ENCODE measurements at regions not wholly inside any gene's neighbourhood (a gene's known extent, or its start where the extent isn't known, plus 50 kb on each side); places are given as distances from the start of the nearest gene placed in this dataset.
"Not testable (repeated sequence)": the region's sequence is repeated elsewhere in the genome, so short reads cannot be mapped to it uniquely, and the experiment has no call there.

GRCh38 chr4:170682558-170683294 lies 593.0 kb upstream of the AADAT start:
- H3K4me3 ChIP-seq (ENCODE audit: low read length) = no peak overlapping the region
- TF ChIP-seq ZNF274 (IDR thresholded peaks at IDR 0.05; ENCODE audit: low read depth, low read length) = no peak

GRCh38 chr4:170682087-170682486 lies 592.3 kb upstream of the AADAT start:
- not testable (repeated sequence) for H3K4me3 ChIP-seq (ENCODE audit: low read length)

- H3K4me3 ChIP-seq (ENCODE audit: low read length) = no peak overlapping the region
- no peak for TF ChIP-seq ZNF274 (IDR thresholded peaks at IDR 0.05; ENCODE audit: low read depth, low read length)
These were observed 586.0 kb upstream of the AADAT start for GRCh38 chr4:170675568-170676262.

GRCh38 chr4:170674176-170674575 lies 584.4 kb upstream of the AADAT start:
- no peak for TF ChIP-seq ZNF274 (IDR thresholded peaks at IDR 0.05; ENCODE audit: low read depth, low read length)
- H3K4me3 ChIP-seq (ENCODE audit: low read length) = no peak overlapping the region

- TF ChIP-seq ZNF274 (IDR thresholded peaks at IDR 0.05; ENCODE audit: low read depth, low read length) = no peak
- no peak overlapping the region for H3K4me3 ChIP-seq (ENCODE audit: low read length)
These were observed 582.7 kb upstream of the AADAT start for GRCh38 chr4:170672381-170672965.

- no peak for TF ChIP-seq ZNF274 (IDR thresholded peaks at IDR 0.05; ENCODE audit: low read depth, low read length)
- H3K4me3 ChIP-seq (ENCODE audit: low read length) = no peak overlapping the region
These were observed 581.4 kb upstream of the AADAT start for GRCh38 chr4:170671171-170671570.

- no peak overlapping the region for H3K4me3 ChIP-seq (ENCODE audit: low read length)
- TF ChIP-seq ZNF274 (IDR thresholded peaks at IDR 0.05; ENCODE audit: low read depth, low read length) = no peak
These were observed 578.1 kb upstream of the AADAT start for GRCh38 chr4:170667814-170668213.

GRCh38 chr4:170666909-170667308 lies 577.2 kb upstream of the AADAT start:
- TF ChIP-seq ZNF274 (IDR thresholded peaks at IDR 0.05; ENCODE audit: low read depth, low read length) = no peak
- H3K4me3 ChIP-seq (ENCODE audit: low read length) = no peak overlapping the region

GRCh38 chr4:170662250-170662649 lies 572.5 kb upstream of the AADAT start:
- no peak for TF ChIP-seq ZNF274 (IDR thresholded peaks at IDR 0.05; ENCODE audit: low read depth, low read length)
- no peak overlapping the region for H3K4me3 ChIP-seq (ENCODE audit: low read length)

GRCh38 chr4:170657761-170658160 lies 568.0 kb upstream of the AADAT start:
- no peak for TF ChIP-seq ZNF274 (IDR thresholded peaks at IDR 0.05; ENCODE audit: low read depth, low read length)
- H3K4me3 ChIP-seq (ENCODE audit: low read length) = no peak overlapping the region

GRCh38 chr4:170656506-170656905 lies 566.8 kb upstream of the AADAT start:
- H3K4me3 ChIP-seq (ENCODE audit: low read length) = no peak overlapping the region
- TF ChIP-seq ZNF274 (IDR thresholded peaks at IDR 0.05; ENCODE audit: low read depth, low read length) = no peak

- H3K4me3 ChIP-seq (ENCODE audit: low read length) = no peak overlapping the region
- no peak for TF ChIP-seq ZNF274 (IDR thresholded peaks at IDR 0.05; ENCODE audit: low read depth, low read length)
These were observed 562.8 kb upstream of the AADAT start for GRCh38 chr4:170652571-170652970.

GRCh38 chr4:170651786-170652185 lies 562.0 kb upstream of the AADAT start:
- H3K4me3 ChIP-seq (ENCODE audit: low read length) = no peak overlapping the region
- TF ChIP-seq ZNF274 (IDR thresholded peaks at IDR 0.05; ENCODE audit: low read depth, low read length) = no peak

- no peak for TF ChIP-seq ZNF274 (IDR thresholded peaks at IDR 0.05; ENCODE audit: low read depth, low read length)
These were observed 537.7 kb upstream of the AADAT start for GRCh38 chr4:170627418-170627817.

GRCh38 chr4:170623899-170624298 lies 534.1 kb upstream of the AADAT start:
- H3K4me3 ChIP-seq (ENCODE audit: low read length) = no peak overlapping the region
- no peak for TF ChIP-seq ZNF274 (IDR thresholded peaks at IDR 0.05; ENCODE audit: low read depth, low read length)

More at GRCh38 chr4:170627418-170627817, 537.7 kb upstream of the AADAT start:
- H3K4me3 ChIP-seq (ENCODE audit: low read length) = no peak overlapping the region

Data from GM08714 (cell line).